GM10266 (cell line): ENCODE measurements at regions not wholly inside any gene's neighbourhood (a gene's known extent, or its start where the extent isn't known, plus 50 kb on each side); places are given as distances from the start of the nearest gene placed in this dataset.

ENCODE experiments used
- DNase-seq: peaks from one replicate; pipeline ENCODE4 v3.0.0; 2012; ENCODE audit errors: extremely low spot score
- TF ChIP-seq, protein P1 (sequence below): IDR thresholded peaks from 2 replicates; pipeline ENCODE4 v1.5.1; 2012; ENCODE audit warnings: mild to moderate bottlenecking, low read depth; ENCODE audit not compliant: control insufficient read depth, insufficient read depth; ENCODE audit errors: missing control alignments

DNA sequence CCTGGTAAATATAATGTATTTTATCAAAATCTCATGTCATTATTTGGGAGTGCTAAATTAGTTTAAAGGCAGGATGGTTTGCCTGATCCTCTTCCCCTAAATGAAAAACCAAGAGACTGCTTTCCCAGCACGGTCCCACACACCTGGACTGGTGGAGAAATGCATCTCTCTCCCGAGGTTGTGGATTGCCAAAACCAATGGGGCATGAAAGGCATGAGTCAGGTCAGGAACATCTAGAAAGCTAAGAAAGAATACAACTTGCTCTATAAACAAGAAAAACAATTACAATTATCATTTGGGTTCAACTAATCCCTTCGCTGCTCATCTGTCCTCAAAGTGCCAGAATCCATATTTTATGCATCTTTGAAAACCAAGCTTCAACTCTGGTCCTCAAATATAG, 308.3 kb upstream of the IRAK1BP1 start:
- TF ChIP-seq, protein P1, sequence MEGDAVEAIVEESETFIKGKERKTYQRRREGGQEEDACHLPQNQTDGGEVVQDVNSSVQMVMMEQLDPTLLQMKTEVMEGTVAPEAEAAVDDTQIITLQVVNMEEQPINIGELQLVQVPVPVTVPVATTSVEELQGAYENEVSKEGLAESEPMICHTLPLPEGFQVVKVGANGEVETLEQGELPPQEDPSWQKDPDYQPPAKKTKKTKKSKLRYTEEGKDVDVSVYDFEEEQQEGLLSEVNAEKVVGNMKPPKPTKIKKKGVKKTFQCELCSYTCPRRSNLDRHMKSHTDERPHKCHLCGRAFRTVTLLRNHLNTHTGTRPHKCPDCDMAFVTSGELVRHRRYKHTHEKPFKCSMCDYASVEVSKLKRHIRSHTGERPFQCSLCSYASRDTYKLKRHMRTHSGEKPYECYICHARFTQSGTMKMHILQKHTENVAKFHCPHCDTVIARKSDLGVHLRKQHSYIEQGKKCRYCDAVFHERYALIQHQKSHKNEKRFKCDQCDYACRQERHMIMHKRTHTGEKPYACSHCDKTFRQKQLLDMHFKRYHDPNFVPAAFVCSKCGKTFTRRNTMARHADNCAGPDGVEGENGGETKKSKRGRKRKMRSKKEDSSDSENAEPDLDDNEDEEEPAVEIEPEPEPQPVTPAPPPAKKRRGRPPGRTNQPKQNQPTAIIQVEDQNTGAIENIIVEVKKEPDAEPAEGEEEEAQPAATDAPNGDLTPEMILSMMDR = no peak
- DNase-seq = no peak

DNA sequence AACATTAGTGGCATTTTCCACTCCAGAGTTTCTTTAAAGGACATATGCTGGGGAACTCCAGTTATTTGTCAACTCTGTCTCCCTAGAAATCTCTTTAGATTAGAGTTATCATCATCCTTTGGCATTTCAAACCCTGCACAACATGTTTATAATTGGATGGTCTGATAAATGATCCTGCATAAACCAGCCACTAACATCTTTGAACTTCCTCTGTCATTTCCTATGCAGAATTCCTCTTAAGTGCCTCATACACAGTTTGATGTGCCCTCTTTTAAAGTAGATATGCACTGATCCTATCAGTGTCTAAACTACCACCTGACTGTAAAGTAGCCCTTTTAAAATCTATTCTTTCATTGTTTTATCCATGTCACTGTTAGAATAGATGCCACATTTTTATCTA, 306.3 kb upstream of the IRAK1BP1 start:
- DNase-seq = no peak
- TF ChIP-seq, protein P1 = no peak

DNA sequence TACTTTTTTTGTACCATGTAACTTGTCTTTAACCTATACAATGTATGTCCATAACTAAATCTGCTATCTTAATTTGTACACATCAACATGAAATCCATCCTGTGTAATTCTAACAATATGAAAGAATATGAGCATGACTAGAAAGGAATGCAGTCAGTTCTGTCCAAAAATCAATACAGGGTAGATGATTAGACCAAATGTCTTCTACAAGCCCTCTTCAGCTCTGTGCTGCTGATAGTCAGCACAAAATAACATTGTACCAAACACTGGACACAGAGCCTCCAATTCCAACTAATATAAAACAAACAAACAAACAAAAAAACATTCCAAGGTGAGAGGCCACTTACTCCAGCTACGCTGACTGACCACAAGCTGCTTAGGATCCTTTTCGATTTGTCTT, 301.4 kb upstream of the IRAK1BP1 start:
- no peak for DNase-seq
- TF ChIP-seq, protein P1 = no peak

- no peak for DNase-seq
- TF ChIP-seq, protein P1 = no peak
Observed at GRCh38 chr6:78570044-78570443, 297.3 kb upstream of the IRAK1BP1 start.

DNA sequence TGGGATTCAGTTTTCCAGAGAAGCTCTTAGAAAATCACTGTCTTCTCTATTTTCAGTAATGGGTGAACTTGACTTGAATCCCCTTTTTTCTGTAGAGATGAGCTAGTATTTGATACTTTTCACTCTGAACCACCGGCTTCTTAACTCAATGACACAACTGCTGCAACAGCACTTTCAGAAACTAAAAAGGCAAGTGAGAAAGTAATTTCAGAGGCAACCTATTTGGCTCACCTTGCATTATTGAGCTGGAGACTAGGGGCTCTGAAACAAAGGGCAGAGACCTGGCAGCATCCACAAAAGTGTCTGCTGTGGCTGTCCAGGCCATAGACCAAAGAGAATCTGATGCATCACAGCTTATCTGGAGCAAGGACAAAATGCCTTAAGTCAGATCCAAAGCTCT, 289.8 kb upstream of the IRAK1BP1 start:
- TF ChIP-seq, protein P1 = no peak
- no peak for DNase-seq

GRCh38 chr6:78578430-78578829, 288.9 kb upstream of the IRAK1BP1 start:
- TF ChIP-seq, protein P1 = no peak
- DNase-seq = no peak

DNA sequence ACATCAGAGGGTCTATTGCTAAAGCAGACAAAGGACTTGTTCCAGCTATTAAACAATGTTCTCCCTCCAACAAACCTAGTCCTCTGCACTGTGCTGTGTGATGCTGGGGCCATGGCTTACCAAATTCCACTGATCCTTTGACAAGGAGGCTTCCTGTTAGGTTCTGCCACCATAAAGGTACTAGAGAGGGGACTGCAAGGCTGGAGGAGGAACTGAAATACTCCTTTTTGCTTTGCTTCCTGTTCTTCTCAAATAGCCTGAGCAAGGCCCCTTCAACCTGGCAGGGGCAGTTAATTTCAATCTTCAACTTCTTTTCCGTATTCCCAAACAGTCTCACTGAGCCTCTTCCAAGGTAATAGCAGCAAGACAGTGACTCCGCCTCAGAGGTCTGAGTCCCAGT, 286.4 kb upstream of the IRAK1BP1 start:
- TF ChIP-seq, protein P1 = no peak
- DNase-seq = no peak
